KMS-11 (cell line): ENCODE measurements at regions not wholly inside any gene's neighbourhood (a gene's known extent, or its start where the extent isn't known, plus 50 kb on each side); places are given as distances from the start of the nearest gene placed in this dataset.

ENCODE experiments used
- H2AFZ ChIP-seq: fragments of 200-600 bp; sonication (generic); 2 replicates; pipeline ENCODE4 v1.6.1; 2016; ENCODE audit warnings: antibody characterized with exemption, mixed run types, low read depth
- H3K27ac ChIP-seq: fragments of 200-600 bp; sonication (generic); 2 replicates; pipeline ENCODE4 v1.6.1; 2016; ENCODE audit warnings: mild to moderate bottlenecking, mixed run types
- H3K27me3 ChIP-seq: fragments of 200-600 bp; sonication (generic); 2 replicates; pipeline ENCODE4 v1.6.1; 2017; ENCODE audit warnings: mild to moderate bottlenecking, low read depth, mixed run types, moderate library complexity; ENCODE audit not compliant: insufficient read depth
- H3K36me3 ChIP-seq: fragments of 200-600 bp; sonication (generic); 2 replicates; pipeline ENCODE4 v1.6.1; 2017; ENCODE audit warnings: mild to moderate bottlenecking, mixed run types; ENCODE audit not compliant: insufficient read depth
- H3K4me1 ChIP-seq: fragments of 200-600 bp; sonication (generic); 2 replicates; pipeline ENCODE4 v1.6.1; 2016; ENCODE audit warnings: mild to moderate bottlenecking, low read depth, mixed run types; ENCODE audit not compliant: poor library complexity, severe bottlenecking
- H3K4me2 ChIP-seq: fragments of 200-600 bp; sonication (generic); 2 replicates; pipeline ENCODE4 v1.7.0; 2016; ENCODE audit warnings: mild to moderate bottlenecking, mixed run types
- H3K4me3 ChIP-seq: fragments of 200-600 bp; sonication (generic); IDR thresholded peaks from 2 replicates; pipeline ENCODE4 v1.6.1; 2017; ENCODE audit warnings: low read depth, low read length, mixed read lengths; ENCODE audit not compliant: insufficient read depth
- H3K79me2 ChIP-seq: fragments of 200-600 bp; sonication (generic); 2 replicates; pipeline ENCODE4 v1.6.1; 2016; ENCODE audit warnings: low read depth, mixed run types; ENCODE audit not compliant: insufficient read depth
- H3K9ac ChIP-seq: fragments of 200-600 bp; sonication (generic); 2 replicates; pipeline ENCODE4 v1.6.1; 2016; ENCODE audit warnings: mild to moderate bottlenecking, mixed run types
- H4K20me1 ChIP-seq: fragments of 200-600 bp; sonication (generic); 2 replicates; pipeline ENCODE4 v1.6.1; 2016; ENCODE audit warnings: mild to moderate bottlenecking, mixed run types; ENCODE audit not compliant: insufficient read depth
- CTCF ChIP-seq: fragments of 200-600 bp; sonication (generic); conservative IDR thresholded peaks from 2 replicates; pipeline ENCODE4 v1.6.1; 2017; ENCODE audit warnings: low read depth, mild to moderate bottlenecking, antibody characterized with exemption, low read length, moderate library complexity, mixed read lengths

DNA sequence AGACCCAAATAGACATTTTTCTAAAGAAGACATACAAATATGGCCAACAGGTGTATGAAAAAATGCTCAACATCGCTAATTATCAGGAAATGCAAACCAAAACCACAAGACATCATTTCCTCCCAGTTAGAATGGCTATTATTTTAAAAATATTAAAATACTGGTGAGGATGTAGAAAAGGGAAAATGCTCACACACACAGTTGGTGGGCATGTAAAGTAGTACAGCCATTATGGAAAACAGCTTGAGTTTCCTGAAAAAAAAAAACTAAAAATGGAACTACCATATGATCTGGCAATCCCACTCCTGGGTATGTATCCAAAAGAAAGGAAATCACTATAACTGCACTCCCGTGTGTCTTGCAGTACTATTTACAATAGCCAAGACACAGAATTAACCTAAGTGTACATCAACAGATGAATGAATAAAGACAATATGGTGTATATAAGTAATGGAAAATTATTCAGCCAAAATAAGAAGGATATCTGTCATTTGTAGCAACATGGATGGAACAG is 128.9 kb upstream of the DKK2 start:
- H3K79me2 ChIP-seq = no peaks in the 10 kb centered on the region
- H4K20me1 ChIP-seq = no peaks in the 10 kb centered on the region
- no peak overlapping the region for H3K4me2 ChIP-seq
- no peak overlapping the region for H3K4me3 ChIP-seq
- H3K36me3 ChIP-seq = no peaks in the 10 kb centered on the region
- H2AFZ ChIP-seq = no peak overlapping the region
- H3K27ac ChIP-seq = no peak overlapping the region
- no peak for TF ChIP-seq CTCF
- no peaks in the 10 kb centered on the region for H3K27me3 ChIP-seq
- H3K9ac ChIP-seq = no peak overlapping the region
- no peaks in the 10 kb centered on the region for H3K4me1 ChIP-seq

DNA sequence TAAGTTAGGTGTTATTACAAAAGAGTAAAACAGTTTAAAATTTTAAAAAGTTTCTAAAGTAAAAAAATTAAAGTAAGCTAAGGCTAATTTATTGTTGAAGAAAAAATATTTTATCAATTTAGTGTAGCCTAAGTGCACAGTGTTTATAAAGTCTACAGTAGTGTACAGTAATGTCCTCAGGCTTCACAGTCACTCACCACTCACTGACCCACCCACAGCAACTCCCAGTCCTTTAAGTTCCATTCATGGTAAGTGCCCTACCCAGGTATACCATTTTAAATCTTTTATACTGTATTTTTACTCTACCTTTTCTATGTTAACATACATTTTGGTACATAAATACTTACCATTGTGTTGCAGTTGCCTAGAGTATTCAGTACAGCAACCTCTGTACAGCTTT is 120.3 kb upstream of the DKK2 start:
- Histone ChIP-seq H3K36me3 (no peaks in the 10 kb centered on the region), H3K27me3 (no peaks in the 10 kb centered on the region), H2AFZ (no peak overlapping the region), H3K4me1 (no peaks in the 10 kb centered on the region), H3K79me2 (no peaks in the 10 kb centered on the region), H3K27ac (no peak overlapping the region), H3K9ac (no peak overlapping the region), H3K4me2 (no peak overlapping the region), H4K20me1 (no peaks in the 10 kb centered on the region), H3K4me3 (no peak overlapping the region)
- no peak for TF ChIP-seq CTCF

DNA sequence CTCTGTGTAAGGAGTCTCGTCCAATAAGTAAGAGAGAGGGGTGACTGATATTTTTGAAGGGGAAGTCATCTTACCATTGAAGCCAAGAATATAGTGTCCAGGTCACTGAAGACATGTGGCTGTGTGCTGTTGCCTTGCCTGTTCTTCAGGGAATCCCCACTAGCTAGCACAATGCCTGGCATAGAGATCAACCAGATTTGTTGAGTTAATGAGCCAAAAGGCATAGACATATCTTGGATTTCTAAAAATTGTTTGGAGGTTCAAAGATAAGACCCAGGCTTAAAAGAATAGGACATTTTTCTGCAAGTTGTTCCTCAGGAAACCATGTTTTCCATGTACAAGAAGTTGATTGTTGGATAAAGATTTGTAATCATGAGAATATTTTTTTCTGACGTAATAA is 119.3 kb upstream of the DKK2 start:
- Histone ChIP-seq H3K27ac (no peak overlapping the region), H2AFZ (no peak overlapping the region)

GRCh38 chr4:107153956-107154355 is 117.8 kb upstream of the DKK2 start:
- H3K79me2 ChIP-seq = no peaks in the 10 kb centered on the region
- no peaks in the 10 kb centered on the region for H3K4me1 ChIP-seq
- no peak overlapping the region for H3K9ac ChIP-seq
- H2AFZ ChIP-seq = no peak overlapping the region
- H4K20me1 ChIP-seq = no peaks in the 10 kb centered on the region
- no peaks in the 10 kb centered on the region for H3K27me3 ChIP-seq
- H3K27ac ChIP-seq = no peak overlapping the region
- no peaks in the 10 kb centered on the region for H3K36me3 ChIP-seq
- no peak overlapping the region for H3K4me3 ChIP-seq
- no peak for TF ChIP-seq CTCF
- no peak overlapping the region for H3K4me2 ChIP-seq

More for the DNA sequence above, 119.3 kb upstream of the DKK2 start:
- no peaks in the 10 kb centered on the region for H3K27me3 ChIP-seq
- H3K4me2 ChIP-seq = no peak overlapping the region
- H4K20me1 ChIP-seq = no peaks in the 10 kb centered on the region
- H3K36me3 ChIP-seq = no peaks in the 10 kb centered on the region
- TF ChIP-seq CTCF = no peak
- no peak overlapping the region for H3K9ac ChIP-seq
- no peaks in the 10 kb centered on the region for H3K79me2 ChIP-seq
- no peaks in the 10 kb centered on the region for H3K4me1 ChIP-seq
- H3K4me3 ChIP-seq = no peak overlapping the region
